H1 (cell line): ENCODE measurements at regions not wholly inside any gene's neighbourhood (a gene's known extent, or its start where the extent isn't known, plus 50 kb on each side); places are given as distances from the start of the nearest gene placed in this dataset.

Source experiments
- CTCF ChIA-PET: fragments of 300-600 bp; sonication (Branson Sonifier 250); formaldehyde crosslinking; loops from one replicate; lab custom pipeline; 2021; ENCODE audit not compliant: partially characterized antibody; lab: Charles Lee
- POLR2A ChIA-PET: fragments of 300-600 bp; sonication (Branson Sonifier 250); formaldehyde crosslinking; loops from one replicate; lab custom pipeline; 2021; ENCODE audit warnings: inconsistent platforms; ENCODE audit not compliant: partially characterized antibody; lab: Charles Lee
- DNase-seq, 2 experiments: peaks; one replicate each; pipeline versions ENCODE4 v3.0.0 to v3.0.0-alpha.2; 2010 to 2022; ENCODE audit warnings: low spot score in 2 of 2, low read depth in 1 of 2, mixed read lengths in 1 of 2
- FAIRE-seq: peaks from 2 replicates; lab custom pipeline; 2011; peaks lifted over from hg19 to GRCh38; lab: Jason Lieb, UNC
- H2AFZ ChIP-seq: 2 replicates; pipeline ENCODE4 v1.8.1; 2012; ENCODE audit warnings: low read length, inconsistent platforms
- H2AK5ac ChIP-seq: 2 replicates; pipeline ENCODE4 v1.6.1; 2013; ENCODE audit warnings: low read depth, low read length
- H2BK120ac ChIP-seq: replicated peaks from 2 replicates; pipeline ENCODE3; 2013; ENCODE audit warnings: low read depth, low read length, inconsistent platforms
- H2BK12ac ChIP-seq: 2 replicates; pipeline ENCODE4 v1.6.1; 2013; ENCODE audit warnings: low read depth, low read length
- H2BK15ac ChIP-seq: 2 replicates; pipeline ENCODE4 v1.6.1; 2013; ENCODE audit warnings: low read length
- H2BK20ac ChIP-seq: 2 replicates; pipeline ENCODE4 v1.6.1; 2013; ENCODE audit warnings: low read length
- H2BK5ac ChIP-seq: 2 replicates; pipeline ENCODE4 v1.6.1; 2013; ENCODE audit warnings: low read depth, low read length
- H3K14ac ChIP-seq: 2 replicates; pipeline ENCODE4 v1.6.1; 2013; ENCODE audit warnings: inconsistent platforms; ENCODE audit not compliant: insufficient read length
- H3K18ac ChIP-seq: 2 replicates; pipeline ENCODE4 v1.6.1; 2013; ENCODE audit warnings: low read length; ENCODE audit errors: extremely low read depth
- H3K23ac ChIP-seq: 2 replicates; pipeline ENCODE4 v1.6.1; 2013; ENCODE audit warnings: inconsistent platforms; ENCODE audit not compliant: insufficient read length
- H3K23me2 ChIP-seq: 2 replicates; pipeline ENCODE4 v1.6.1; 2013; ENCODE audit warnings: low read depth, low read length
- H3K27ac ChIP-seq: 2 replicates; pipeline ENCODE4 v1.6.1; 2011; ENCODE audit warnings: low read depth, low read length, inconsistent platforms
- H3K27me3 ChIP-seq, 4 experiments: replicated peaks in 1 of 4; 1 replicate in 1 of 4; 2 replicates in 3 of 4; pipeline versions ENCODE4 v1.6.1 to v1.8.1; 2011 to 2013; ENCODE audit warnings: low read length in 3 of 4, mild to moderate bottlenecking in 3 of 4, inconsistent platforms in 2 of 4, mixed read lengths in 2 of 4, moderate library complexity in 1 of 4; ENCODE audit not compliant: control insufficient read depth in 3 of 4, insufficient read depth in 3 of 4; ENCODE audit errors: extremely low read depth in 1 of 4
- H3K36me3 ChIP-seq, 4 experiments: 2 replicates each; pipeline versions ENCODE4 v1.6.1 to v1.8.1; 2011 to 2013; ENCODE audit warnings: mild to moderate bottlenecking in 4 of 4, low read length in 3 of 4, moderate library complexity in 2 of 4, control low read depth in 1 of 4, inconsistent platforms in 1 of 4; ENCODE audit not compliant: insufficient read depth in 4 of 4, control insufficient read depth in 2 of 4
- H3K4ac ChIP-seq: replicated peaks from 2 replicates; pipeline ENCODE3; 2013; ENCODE audit warnings: low read length, low read depth, mixed read lengths, inconsistent platforms; ENCODE audit not compliant: insufficient read length
- H3K4me1 ChIP-seq, 4 experiments: replicated peaks in 1 of 4; 1 replicate in 1 of 4; 2 replicates in 3 of 4; pipeline versions ENCODE4 v1.6.1 to v1.8.1; 2011 to 2013; ENCODE audit warnings: low read length in 3 of 4, inconsistent platforms in 2 of 4, mixed read lengths in 1 of 4; ENCODE audit not compliant: insufficient read depth in 4 of 4, control insufficient read depth in 3 of 4
- H3K4me2 ChIP-seq, 2 experiments: 2 replicates each; pipeline versions ENCODE4 v1.6.1 to v1.8.1; 2011 to 2013; ENCODE audit warnings: low read depth in 2 of 2, low read length in 2 of 2, control low read depth in 1 of 2, inconsistent platforms in 1 of 2, mild to moderate bottlenecking in 1 of 2; ENCODE audit not compliant: insufficient read depth in 1 of 2
- H3K4me3 ChIP-seq, 4 experiments: fragments of 200-600, 300-600 bp in 1 of 4; sonication (generic), shearing (Covaris generic), sonication (Bioruptor Twin) in 1 of 4; 2 replicates each; pipeline versions ENCODE4 v1.5.1 to v1.8.1; 2011 to 2016; ENCODE audit warnings: low read length in 4 of 4, low read depth in 3 of 4, control low read depth in 2 of 4, inconsistent platforms in 2 of 4, mild to moderate bottlenecking in 2 of 4, mixed read lengths in 1 of 4, moderate library complexity in 1 of 4; ENCODE audit not compliant: insufficient read depth in 2 of 4; ENCODE audit errors: extremely low read depth in 1 of 4
- H3K56ac ChIP-seq: replicated peaks from 2 replicates; pipeline ENCODE3; 2013; ENCODE audit warnings: low read depth, mild to moderate bottlenecking, mixed read lengths, low read length, inconsistent platforms; ENCODE audit not compliant: insufficient read length
- H3K79me1 ChIP-seq: 2 replicates; pipeline ENCODE4 v1.6.1; 2013; ENCODE audit warnings: low read depth, low read length, control low read depth
- H3K79me2 ChIP-seq, 2 experiments: 2 replicates each; pipeline versions ENCODE4 v1.6.1 to v1.8.1; 2012 to 2013; ENCODE audit warnings: low read length in 2 of 2, mild to moderate bottlenecking in 2 of 2, inconsistent platforms in 1 of 2; ENCODE audit not compliant: insufficient read depth in 2 of 2, control insufficient read depth in 1 of 2
- H3K9ac ChIP-seq, 4 experiments: replicated peaks in 1 of 4; 1 replicate in 1 of 4; 2 replicates in 3 of 4; pipeline versions ENCODE4 v1.6.1 to v1.8.1; 2011 to 2013; ENCODE audit warnings: low read depth in 3 of 4, low read length in 3 of 4, control low read depth in 2 of 4, mild to moderate bottlenecking in 2 of 4, moderate library complexity in 2 of 4, inconsistent platforms in 1 of 4; ENCODE audit errors: extremely low read depth in 1 of 4
- H3K9me3 ChIP-seq, 2 experiments: 2 replicates each; pipeline versions ENCODE4 v1.6.1 to v1.8.1; 2012 to 2013; ENCODE audit warnings: mild to moderate bottlenecking in 2 of 2, moderate library complexity in 2 of 2, control low read depth in 1 of 2, inconsistent platforms in 1 of 2, low read depth in 1 of 2, low read length in 1 of 2, mixed read lengths in 1 of 2; ENCODE audit not compliant: insufficient read depth in 2 of 2
- H4K20me1 ChIP-seq, 2 experiments: replicated peaks in 1 of 2; 2 replicates each; pipeline versions ENCODE3 to v1.8.1; 2011 to 2013; ENCODE audit warnings: inconsistent platforms in 2 of 2, low read length in 2 of 2, mild to moderate bottlenecking in 1 of 2; ENCODE audit not compliant: insufficient read depth in 2 of 2, control insufficient read depth in 1 of 2
- H4K5ac ChIP-seq: 2 replicates; pipeline ENCODE4 v1.6.1; 2013; ENCODE audit warnings: low read length, low read depth, mixed read lengths, inconsistent platforms; ENCODE audit not compliant: insufficient read length
- H4K8ac ChIP-seq: 2 replicates; pipeline ENCODE4 v1.8.0; 2013; ENCODE audit warnings: mild to moderate bottlenecking, moderate library complexity, low read length, inconsistent platforms; ENCODE audit not compliant: insufficient read depth; ENCODE audit errors: extremely low read depth
- H4K91ac ChIP-seq: replicated peaks from 2 replicates; pipeline ENCODE3; 2013; ENCODE audit warnings: low read length, mixed read lengths, inconsistent platforms; ENCODE audit not compliant: insufficient read length
- CEBPB ChIP-seq: IDR thresholded peaks from 2 replicates; pipeline ENCODE4 v1.6.1; 2012; ENCODE audit warnings: low read depth, low read length
- CHD1 ChIP-seq: IDR thresholded peaks from 2 replicates; pipeline ENCODE4 v1.6.1; 2012; ENCODE audit warnings: low read depth, low read length, improper control_type of control experiment
- EGR1 ChIP-seq: IDR thresholded peaks from 2 replicates; pipeline ENCODE4 v1.6.1; 2011; ENCODE audit warnings: low read depth, low read length, borderline replicate concordance
- EZH2 ChIP-seq: fragments of 200-600 bp; sonication (generic); IDR thresholded peaks from 2 replicates; pipeline ENCODE4 v1.7.1; 2012; ENCODE audit warnings: low read depth, mild to moderate bottlenecking, moderate library complexity, low read length, inconsistent platforms; ENCODE audit not compliant: severe bottlenecking
- MAFK ChIP-seq: IDR thresholded peaks from 2 replicates; pipeline ENCODE4 v1.6.1; 2012; ENCODE audit warnings: low read depth, mild to moderate bottlenecking, improper control_type of control experiment, low read length
- POLR2A ChIP-seq, 2 experiments: IDR thresholded peaks; 1 replicate in 1 of 2; 2 replicates in 1 of 2; pipeline ENCODE4 v1.6.1; 2011; ENCODE audit warnings: low read depth in 2 of 2, low read length in 2 of 2, mild to moderate bottlenecking in 2 of 2; ENCODE audit errors: control extremely low read depth in 1 of 2
- WGBS, 2 experiments: shearing (Covaris generic) in 1 of 2; methylation state at CpG; one replicate each; pipeline versions ENCODE4 v1.1.6 to v1.1.7; 2013 to 2015; ENCODE audit warnings: low lambda C conversion rate in 2 of 2, mixed read lengths in 2 of 2, inconsistent platforms in 1 of 2, low coverage in 1 of 2, missing lambda C conversion rate in 1 of 2; ENCODE audit not compliant: insufficient replicate concordance in 2 of 2, insufficient coverage in 1 of 2, insufficient read length in 1 of 2; ENCODE audit errors: extremely low coverage in 1 of 2, missing lambda C conversion rate in 1 of 2; 5-methylcytosine and 5-hydroxymethylcytosine counted together

DNA sequence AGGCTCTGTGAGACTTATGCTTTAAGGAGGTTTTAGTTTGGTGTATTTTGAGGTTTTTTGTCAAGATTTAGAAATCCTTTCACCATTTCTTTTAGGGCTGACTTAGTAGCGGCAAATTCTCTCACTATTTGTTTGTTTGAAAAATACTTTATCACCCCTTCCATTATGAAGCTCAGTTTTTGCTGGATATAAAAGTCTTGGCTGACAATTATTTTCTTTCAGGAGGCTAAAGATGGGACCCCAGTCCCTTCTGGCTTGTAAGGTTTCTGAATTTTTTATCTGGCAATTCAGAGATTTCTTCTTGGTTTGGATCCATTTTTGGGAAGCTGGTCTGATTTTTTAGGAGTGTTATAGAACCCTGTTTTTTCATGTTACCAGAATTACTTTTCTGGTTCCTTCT, 88.5 kb downstream of the ACTRT1 start:
- no peak overlapping the region for H2BK5ac ChIP-seq
- FAIRE-seq (no peak), DNase-seq (no peak)
- H2AK5ac ChIP-seq: no peak overlapping the region
- no peak overlapping the region for H4K91ac ChIP-seq
- H3K23ac ChIP-seq: no peak overlapping the region
- TF ChIP-seq CEBPB: no peak
- no peak for TF ChIP-seq EGR1
- TF ChIP-seq CHD1: no peak
- no peak for TF ChIP-seq POLR2A (IDR thresholded peaks at IDR 0.05; ENCODE audit: control extremely low read depth in 1 of 2, low read depth in 2 of 2, low read length in 2 of 2)
- no peak for TF ChIP-seq MAFK
- no peak for TF ChIP-seq EZH2
- 100% methylated on average over 1 of the region's 1 CpG; no CpG with 5 or more reads in 1 of the 2 experiments for WGBS, 2 experiments
- no peak overlapping the region for H4K8ac ChIP-seq
- no peak overlapping the region for H3K56ac ChIP-seq
- H4K5ac ChIP-seq: no peak overlapping the region
- H3K18ac ChIP-seq: no peak overlapping the region
- H3K14ac ChIP-seq: no peak overlapping the region
- no peaks in the 10 kb centered on the region for H3K79me2 ChIP-seq
- no peaks in the 10 kb centered on the region for H3K79me1 ChIP-seq
- no peak overlapping the region for H2AFZ ChIP-seq
- no peak overlapping the region for H3K4me2 ChIP-seq
- H3K4me3 ChIP-seq: no peak overlapping the region
- no peak overlapping the region for H3K27ac ChIP-seq
- CTCF ChIA-PET: no interaction called here
- no peak overlapping the region for H2BK20ac ChIP-seq
- POLR2A ChIA-PET: no interaction called here
- H3K9ac ChIP-seq: no peak overlapping the region
- H2BK120ac ChIP-seq: no peak overlapping the region
- H2BK12ac ChIP-seq: no peak overlapping the region
- H3K23me2 ChIP-seq: no peaks in the 10 kb centered on the region
- H3K9me3 ChIP-seq: no peaks in the 10 kb centered on the region; a peak in 1 of 4 replicates
- no peaks in the 10 kb centered on the region for H3K36me3 ChIP-seq
- H3K4me1 ChIP-seq: no peaks in the 10 kb centered on the region
- no peak overlapping the region for H3K4ac ChIP-seq
- no peak overlapping the region for H2BK15ac ChIP-seq
- no peaks in the 10 kb centered on the region for H4K20me1 ChIP-seq
- no peaks in the 10 kb centered on the region for H3K27me3 ChIP-seq
